Retinal pigment epithelial cell (primary cell): ENCODE measurements at regions not wholly inside any gene's neighbourhood (a gene's known extent, or its start where the extent isn't known, plus 50 kb on each side); places are given as distances from the start of the nearest gene placed in this dataset.

ENCODE experiments used
- DNase-seq: peaks from one replicate; pipeline ENCODE4 v3.0.0-alpha.2; 2010; ENCODE audit warnings: low read depth
- H3K4me3 ChIP-seq: 2 replicates; pipeline ENCODE4 v1.5.1; 2011; ENCODE audit warnings: mild to moderate bottlenecking, low read length, control low read depth, moderate library complexity
- TF ChIP-seq, protein P1 (sequence below): conservative IDR thresholded peaks from 2 replicates; pipeline ENCODE4 v1.5.1; 2011; ENCODE audit warnings: low read depth, low read length, control low read depth, inconsistent platforms

- H3K4me3 ChIP-seq, result no peak overlapping the region
- DNase-seq, result no peak
- TF ChIP-seq, protein P1, sequence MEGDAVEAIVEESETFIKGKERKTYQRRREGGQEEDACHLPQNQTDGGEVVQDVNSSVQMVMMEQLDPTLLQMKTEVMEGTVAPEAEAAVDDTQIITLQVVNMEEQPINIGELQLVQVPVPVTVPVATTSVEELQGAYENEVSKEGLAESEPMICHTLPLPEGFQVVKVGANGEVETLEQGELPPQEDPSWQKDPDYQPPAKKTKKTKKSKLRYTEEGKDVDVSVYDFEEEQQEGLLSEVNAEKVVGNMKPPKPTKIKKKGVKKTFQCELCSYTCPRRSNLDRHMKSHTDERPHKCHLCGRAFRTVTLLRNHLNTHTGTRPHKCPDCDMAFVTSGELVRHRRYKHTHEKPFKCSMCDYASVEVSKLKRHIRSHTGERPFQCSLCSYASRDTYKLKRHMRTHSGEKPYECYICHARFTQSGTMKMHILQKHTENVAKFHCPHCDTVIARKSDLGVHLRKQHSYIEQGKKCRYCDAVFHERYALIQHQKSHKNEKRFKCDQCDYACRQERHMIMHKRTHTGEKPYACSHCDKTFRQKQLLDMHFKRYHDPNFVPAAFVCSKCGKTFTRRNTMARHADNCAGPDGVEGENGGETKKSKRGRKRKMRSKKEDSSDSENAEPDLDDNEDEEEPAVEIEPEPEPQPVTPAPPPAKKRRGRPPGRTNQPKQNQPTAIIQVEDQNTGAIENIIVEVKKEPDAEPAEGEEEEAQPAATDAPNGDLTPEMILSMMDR, result no peak
Observed at GRCh38 chr9:88791105-88791805, 200.0 kb upstream of the S1PR3 start.

GRCh38 chr9:88792502-88792901 lies 198.8 kb upstream of the S1PR3 start:
- no peak for DNase-seq
- no peak overlapping the region for H3K4me3 ChIP-seq
- TF ChIP-seq, protein P1, result no peak

DNA sequence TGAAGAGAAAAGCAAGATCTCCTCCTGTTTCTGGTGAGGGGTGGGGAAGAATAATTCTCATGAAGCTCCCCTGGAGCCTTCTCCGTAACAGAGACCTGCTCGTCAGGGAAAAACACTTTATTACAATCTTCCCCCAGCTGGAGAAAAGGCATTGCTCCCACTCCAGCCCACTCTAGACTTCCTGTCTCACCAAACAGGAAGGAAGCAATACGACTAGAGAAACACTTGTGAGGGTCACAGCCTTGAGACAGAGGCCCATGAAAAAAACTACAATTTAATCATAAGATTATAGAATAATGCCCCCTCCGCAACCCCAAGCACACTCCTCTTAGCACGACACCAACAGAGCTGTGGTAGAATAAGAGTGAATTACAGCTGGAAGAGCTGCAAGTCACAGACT lies 197.2 kb upstream of the S1PR3 start:
- DNase-seq, result no peak
- TF ChIP-seq, protein P1, result no peak
- H3K4me3 ChIP-seq, result no peak overlapping the region

DNA sequence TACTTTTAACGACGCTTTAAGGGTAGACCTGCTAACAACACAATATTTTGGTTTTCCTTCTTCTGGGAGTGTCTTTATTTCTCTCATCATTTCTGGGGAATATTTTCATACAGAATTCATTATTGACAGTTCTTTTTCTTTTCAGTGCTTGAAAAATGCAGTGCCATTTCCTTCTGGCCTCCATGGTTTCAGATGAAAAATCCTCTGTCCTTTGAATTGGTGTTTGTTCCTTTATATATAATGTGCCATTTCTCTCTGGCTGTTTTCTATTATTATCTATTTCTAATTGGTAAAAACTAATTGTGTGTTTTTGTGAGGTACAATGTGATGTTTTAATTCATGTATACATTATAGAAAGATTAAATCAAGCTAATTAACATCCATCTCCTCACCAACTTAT lies 194.3 kb upstream of the S1PR3 start:
- no peak overlapping the region for H3K4me3 ChIP-seq
- no peak for DNase-seq
- TF ChIP-seq, protein P1, result no peak

- TF ChIP-seq, protein P1, result no peak
- DNase-seq, result no peak
- H3K4me3 ChIP-seq, result no peak overlapping the region
Observed at GRCh38 chr9:88798476-88798875, 192.8 kb upstream of the S1PR3 start.

DNA sequence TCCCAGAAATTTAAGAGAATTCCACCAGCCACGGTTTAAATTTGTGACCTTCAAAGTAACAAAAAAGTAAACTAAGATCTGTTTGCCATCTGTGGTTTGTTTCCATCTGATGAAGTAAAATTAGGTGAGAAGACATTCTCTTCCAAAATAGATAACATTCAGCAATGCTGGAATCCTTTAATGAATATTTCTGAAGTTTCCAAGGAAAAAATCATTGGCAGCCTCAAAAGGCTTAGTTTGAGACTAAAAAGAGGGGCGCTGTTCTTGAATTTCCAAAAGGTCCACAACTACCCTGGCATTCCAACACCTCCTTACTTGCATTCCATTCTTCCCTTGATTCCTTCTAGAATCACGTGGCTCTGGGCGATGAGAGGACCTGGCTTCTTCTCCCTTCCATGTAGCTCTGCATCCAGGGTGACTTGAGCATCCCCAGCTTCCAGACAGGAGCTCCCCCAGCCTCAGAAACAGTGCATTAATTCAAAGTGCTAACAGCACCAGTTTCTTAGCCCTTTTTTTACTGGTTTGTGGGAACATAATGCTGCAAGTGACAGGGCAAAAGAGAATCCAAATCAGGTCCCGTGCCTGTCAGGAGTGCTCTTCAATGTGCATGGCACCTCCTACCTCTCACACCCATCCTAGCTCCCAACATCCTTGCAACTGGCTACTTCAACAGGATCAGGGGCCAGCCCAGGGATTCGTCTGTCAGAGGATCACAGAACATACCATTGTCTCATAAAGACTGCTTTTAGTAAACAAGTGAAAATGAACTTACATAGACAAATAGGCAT lies 191.5 kb upstream of the S1PR3 start:
- TF ChIP-seq, protein P1, result no peak
- DNase-seq, result no peak
- no peak overlapping the region for H3K4me3 ChIP-seq

DNA sequence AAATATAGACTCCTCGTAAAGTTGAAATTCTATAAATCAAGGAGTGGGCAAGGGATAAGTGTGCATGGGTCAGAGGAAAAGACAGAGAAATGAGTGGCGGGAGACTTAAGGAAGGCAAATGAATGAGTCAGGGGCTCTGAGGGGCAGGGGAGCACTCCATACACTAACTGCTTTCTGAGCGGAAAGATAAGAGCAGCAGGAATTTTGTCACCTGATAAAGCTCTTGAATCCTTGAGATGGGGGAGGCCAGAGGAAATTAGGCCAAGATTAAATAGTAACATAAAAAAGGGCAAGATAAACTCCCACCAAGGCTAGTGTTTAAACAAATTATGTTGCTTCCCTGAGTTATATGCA lies 191.0 kb upstream of the S1PR3 start:
- TF ChIP-seq, protein P1, result no peak
- DNase-seq, result no peak
- no peak overlapping the region for H3K4me3 ChIP-seq
